Activated naive CD4-positive, alpha-beta T cell (primary cell): ENCODE measurements at regions not wholly inside any gene's neighbourhood (a gene's known extent, or its start where the extent isn't known, plus 50 kb on each side); places are given as distances from the start of the nearest gene placed in this dataset.
"Not testable (repeated sequence)": the region's sequence is repeated elsewhere in the genome, so short reads cannot be mapped to it uniquely, and the experiment has no call there.

ENCODE experiments used
- DNase-seq, 4 experiments: peaks; one replicate each; lab custom pipeline; 2025; lab: John Stamatoyannopoulos, UW

- not testable (repeated sequence) for DNase-seq
Measured at GRCh38 chr2:88802026-88802425, 110.6 kb downstream of the RPIA start.

GRCh38 chr2:88807237-88807962 is 115.9 kb downstream of the RPIA start:
- DNase-seq: no peak

DNA sequence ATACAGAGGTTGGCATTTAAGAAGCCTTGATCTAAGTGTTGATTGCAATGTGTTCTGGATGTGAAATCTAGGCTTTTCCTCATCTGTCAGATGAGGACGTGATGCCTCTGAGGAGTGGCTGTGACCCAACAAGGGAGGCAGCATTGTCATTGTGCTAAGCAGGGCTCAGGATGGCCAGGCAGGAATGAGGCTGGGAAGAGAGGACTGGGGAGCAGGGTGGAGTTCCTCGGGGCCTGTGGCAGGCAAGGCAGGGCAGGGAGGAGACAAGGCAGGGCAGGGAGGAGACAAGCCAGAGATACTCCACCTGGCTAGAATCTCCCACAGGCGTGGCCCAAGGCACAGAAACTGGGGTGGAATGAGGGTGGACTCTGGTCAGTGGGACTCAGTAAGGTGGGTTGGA is 116.6 kb downstream of the RPIA start:
- no peak for DNase-seq

GRCh38 chr2:88808652-88809051 is 117.2 kb downstream of the RPIA start:
- DNase-seq: no peak

GRCh38 chr2:88809216-88809615 is 117.7 kb downstream of the RPIA start:
- no peak for DNase-seq

DNA sequence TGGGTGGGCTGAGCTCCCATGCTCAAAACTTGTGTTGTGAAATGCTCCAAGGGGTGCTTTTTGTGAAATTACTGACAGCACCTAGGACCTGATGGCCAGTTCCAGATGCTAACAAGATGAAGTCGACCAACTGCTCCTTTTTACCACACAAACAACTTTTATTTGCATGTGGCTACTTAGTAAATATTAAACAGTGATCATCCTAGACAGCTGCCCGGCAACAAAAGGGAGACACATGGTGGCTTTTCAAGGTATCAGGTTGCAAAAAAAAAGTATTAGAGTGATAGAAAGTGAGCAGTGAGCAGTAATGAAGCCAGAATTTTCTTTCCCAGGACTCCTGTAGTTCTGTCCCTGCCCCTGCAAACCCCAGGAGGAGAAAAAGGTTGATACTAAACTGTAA is 118.5 kb downstream of the RPIA start:
- no peak for DNase-seq

- no peak for DNase-seq
Measured at GRCh38 chr2:88810488-88810887, 119.0 kb downstream of the RPIA start.

- no peak for DNase-seq
Measured at GRCh38 chr2:88811233-88811632, 119.8 kb downstream of the RPIA start.

- no peak for DNase-seq
Measured at GRCh38 chr2:88811681-88812080, 120.2 kb downstream of the RPIA start.

GRCh38 chr2:88813612-88814011 is 122.1 kb downstream of the RPIA start:
- no peak for DNase-seq

GRCh38 chr2:88815282-88815681 is 123.8 kb downstream of the RPIA start:
- DNase-seq: no peak

- DNase-seq: no peak
Measured at GRCh38 chr2:88815697-88816096, 124.2 kb downstream of the RPIA start.

- no peak for DNase-seq
Measured at GRCh38 chr2:88818381-88818780, 126.9 kb downstream of the RPIA start.

DNA sequence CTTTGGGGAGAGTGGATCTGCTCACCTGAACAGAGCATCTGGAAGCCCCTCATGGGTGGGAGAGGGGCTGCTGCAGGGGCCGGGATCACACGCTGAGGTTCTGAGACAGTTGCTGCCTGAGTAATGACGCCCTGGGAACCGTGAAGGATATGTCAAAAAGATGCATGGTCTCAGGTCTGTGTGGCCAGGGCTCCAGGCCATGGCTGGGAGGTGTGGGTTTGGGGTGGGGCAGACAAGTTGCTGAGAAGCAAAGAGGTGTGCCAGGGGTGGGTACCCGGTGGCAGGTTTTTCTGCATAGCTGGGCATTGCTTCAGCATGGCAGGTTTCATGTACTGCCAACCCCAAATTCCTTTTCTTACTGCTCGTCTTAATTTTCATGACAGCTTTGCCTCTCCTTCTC is 133.5 kb downstream of the RPIA start:
- DNase-seq: no peak

GRCh38 chr2:88826399-88826798 is 134.9 kb downstream of the RPIA start:
- DNase-seq: no peak

- no peak for DNase-seq
Measured at GRCh38 chr2:88827821-88828220, 136.3 kb downstream of the RPIA start.

GRCh38 chr2:88828397-88829137 is 137.1 kb downstream of the RPIA start:
- no peak for DNase-seq

GRCh38 chr2:88829607-88830463 is 138.4 kb downstream of the RPIA start:
- no peak for DNase-seq

DNA sequence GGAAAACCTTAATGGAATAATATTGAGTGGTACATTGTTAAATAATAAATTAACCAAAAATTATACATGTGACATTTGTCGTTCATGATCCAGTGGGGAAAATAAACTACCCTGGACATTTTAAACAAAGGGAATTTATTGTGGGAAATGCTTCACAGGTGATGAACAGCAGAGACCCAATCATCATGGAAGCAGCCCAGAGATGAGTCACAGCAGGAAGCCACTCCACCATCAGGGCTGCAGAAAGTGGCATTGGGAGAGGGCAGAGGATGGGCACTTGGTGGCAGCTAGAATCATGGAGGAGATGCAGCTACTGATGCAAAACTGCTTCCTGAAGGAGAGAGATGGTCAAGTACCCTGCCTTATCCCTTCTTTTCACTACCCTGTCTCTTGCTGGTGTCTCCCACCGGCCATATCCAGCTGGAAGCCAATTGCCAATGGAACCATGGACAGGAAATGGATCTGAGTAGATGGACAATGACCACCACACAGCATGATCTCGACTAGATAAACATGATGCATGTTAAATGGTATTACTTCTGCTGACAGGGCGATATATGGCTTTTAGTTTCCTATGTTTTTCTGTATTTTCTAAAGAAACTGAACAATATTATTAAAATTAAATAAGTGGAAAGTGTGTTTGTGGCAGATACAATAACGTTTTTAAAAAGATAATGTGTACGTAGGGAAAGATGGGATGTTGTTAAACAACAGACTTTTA is 139.8 kb downstream of the RPIA start:
- DNase-seq: no peak

DNA sequence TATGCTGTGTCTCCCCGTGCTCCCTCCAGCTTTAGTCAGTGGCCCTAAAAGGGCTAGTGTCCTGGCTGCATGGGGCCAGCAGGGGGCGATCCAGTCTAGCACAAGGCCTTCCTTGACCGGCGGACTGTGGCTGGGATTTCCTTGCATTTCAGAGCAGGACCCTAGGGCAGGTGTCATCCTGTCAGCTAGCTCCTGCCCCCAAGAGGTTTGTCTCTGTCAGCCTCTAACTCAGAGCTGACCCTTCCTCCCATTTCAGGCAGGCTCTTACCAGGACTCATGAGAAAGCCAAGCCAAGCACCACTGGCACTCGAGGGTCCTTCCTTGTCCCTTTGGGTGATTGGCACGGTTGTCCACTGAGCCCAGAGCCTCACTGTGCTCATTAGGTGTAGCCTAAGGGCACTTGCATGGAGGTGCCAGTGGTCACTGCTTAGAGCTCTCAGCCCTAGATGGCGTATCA is 140.3 kb downstream of the RPIA start:
- DNase-seq: no peak

GRCh38 chr2:88832311-88832991 is 141.0 kb downstream of the RPIA start:
- DNase-seq: no peak
